ENCODE measurements at regions not wholly inside any gene's neighbourhood (a gene's known extent, or its start where the extent isn't known, plus 50 kb on each side); places are given as distances from the start of the nearest gene placed in this dataset.
"Not testable (repeated sequence)": the region's sequence is repeated elsewhere in the genome, so short reads cannot be mapped to it uniquely, and the experiment has no call there.

DNA sequence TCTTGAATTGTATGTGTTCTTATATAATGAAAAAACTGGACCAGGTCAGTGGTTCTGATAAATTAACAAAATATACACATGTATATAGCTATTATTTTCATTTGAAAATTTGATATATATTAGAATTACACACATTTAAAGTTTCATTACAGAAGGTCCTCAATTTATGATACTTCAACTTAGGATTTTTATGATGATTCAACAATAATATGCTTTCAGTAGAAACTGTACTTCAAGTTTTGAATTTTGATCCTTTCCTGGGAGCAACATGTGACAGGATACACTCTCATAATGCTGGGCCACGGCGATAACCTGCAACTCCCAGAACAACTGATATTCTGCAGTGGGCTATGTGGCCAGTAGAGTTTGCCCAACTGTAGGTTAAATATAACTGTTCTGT, 344.7 kb downstream of the TAF11L14 start:
- no peaks in the 10 kb centered on the region for H3K27me3 ChIP-seq (ENCODE audit: control insufficient read depth, insufficient read depth, low read length, poor library complexity, severe bottlenecking)
- no peaks in the 10 kb centered on the region for H3K9me3 Mint-ChIP-seq

DNA sequence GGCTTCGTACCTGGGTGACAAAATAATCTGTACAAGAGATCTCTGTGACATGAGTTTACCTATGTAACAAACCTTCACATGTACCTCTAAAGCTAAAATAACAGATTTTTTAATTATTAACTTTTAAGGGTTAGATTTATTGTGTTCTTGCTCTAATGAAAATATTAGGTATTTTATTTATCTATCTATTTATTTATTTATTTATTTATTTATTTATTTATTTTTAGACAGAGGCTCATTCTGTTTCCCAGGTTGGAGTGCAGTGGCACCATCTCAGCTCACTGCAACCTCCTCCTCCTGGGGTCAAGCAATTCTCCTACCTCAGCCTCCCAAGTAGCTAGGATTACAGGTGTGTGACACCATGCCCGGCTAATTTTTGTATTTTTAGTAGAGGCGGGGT, 348.4 kb downstream of the TAF11L14 start:
- not testable (repeated sequence) for H3K9ac ChIP-seq (ENCODE audit: extremely low read depth, low read length, poor library complexity, severe bottlenecking); H3K27me3 ChIP-seq (ENCODE audit: control insufficient read depth, insufficient read depth, low read length, poor library complexity, severe bottlenecking); H3K9me3 ChIP-seq (ENCODE audit: control insufficient read depth, low read length); H3K27me3 Mint-ChIP-seq (ENCODE audit: insufficient read depth); H3K4me1 Mint-ChIP-seq; H3K27ac ChIP-seq (ENCODE audit: low read depth, low read length); H3K36me3 ChIP-seq (ENCODE audit: control insufficient read depth, insufficient read depth, low read length); H3K4me3 ChIP-seq (ENCODE audit: low read length); H3K36me3 Mint-ChIP-seq (ENCODE audit: low read depth); H3K9me3 Mint-ChIP-seq; DNase-seq; H3K4me3 Mint-ChIP-seq; H3K27ac Mint-ChIP-seq; H3K4me1 ChIP-seq (ENCODE audit: control insufficient read depth, insufficient read depth, low read length)
- 86 to 90% methylated on average over 2 to 3 of the region's 3 CpGs for WGBS, 2 experiments (ENCODE audit: insufficient coverage in 1 of 2, insufficient read length in 1 of 2)

More for the DNA sequence above, 344.7 kb downstream of the TAF11L14 start:
- no peak overlapping the region for H3K4me3 ChIP-seq (ENCODE audit: low read length)
- H3K36me3 Mint-ChIP-seq (ENCODE audit: low read depth): no peaks in the 10 kb centered on the region
- TF ChIP-seq, protein P1, sequence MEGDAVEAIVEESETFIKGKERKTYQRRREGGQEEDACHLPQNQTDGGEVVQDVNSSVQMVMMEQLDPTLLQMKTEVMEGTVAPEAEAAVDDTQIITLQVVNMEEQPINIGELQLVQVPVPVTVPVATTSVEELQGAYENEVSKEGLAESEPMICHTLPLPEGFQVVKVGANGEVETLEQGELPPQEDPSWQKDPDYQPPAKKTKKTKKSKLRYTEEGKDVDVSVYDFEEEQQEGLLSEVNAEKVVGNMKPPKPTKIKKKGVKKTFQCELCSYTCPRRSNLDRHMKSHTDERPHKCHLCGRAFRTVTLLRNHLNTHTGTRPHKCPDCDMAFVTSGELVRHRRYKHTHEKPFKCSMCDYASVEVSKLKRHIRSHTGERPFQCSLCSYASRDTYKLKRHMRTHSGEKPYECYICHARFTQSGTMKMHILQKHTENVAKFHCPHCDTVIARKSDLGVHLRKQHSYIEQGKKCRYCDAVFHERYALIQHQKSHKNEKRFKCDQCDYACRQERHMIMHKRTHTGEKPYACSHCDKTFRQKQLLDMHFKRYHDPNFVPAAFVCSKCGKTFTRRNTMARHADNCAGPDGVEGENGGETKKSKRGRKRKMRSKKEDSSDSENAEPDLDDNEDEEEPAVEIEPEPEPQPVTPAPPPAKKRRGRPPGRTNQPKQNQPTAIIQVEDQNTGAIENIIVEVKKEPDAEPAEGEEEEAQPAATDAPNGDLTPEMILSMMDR (conservative IDR thresholded peaks at IDR 0.05): no peak
- no peaks in the 10 kb centered on the region for H3K4me1 Mint-ChIP-seq
- H3K27ac ChIP-seq (ENCODE audit: low read depth, low read length): no peak overlapping the region
- WGBS, 2 experiments (ENCODE audit: insufficient coverage in 1 of 2, insufficient read length in 1 of 2): 93 to 100% methylated on average over 1 to 2 of the region's 2 CpGs
- no peak overlapping the region for H3K4me3 Mint-ChIP-seq
- H3K9me3 ChIP-seq (ENCODE audit: control insufficient read depth, low read length): no peaks in the 10 kb centered on the region
- no peak for DNase-seq
- H3K9ac ChIP-seq (ENCODE audit: extremely low read depth, low read length, poor library complexity, severe bottlenecking): no peak overlapping the region
- H3K27ac Mint-ChIP-seq: no peak overlapping the region
- no peaks in the 10 kb centered on the region for H3K4me1 ChIP-seq (ENCODE audit: control insufficient read depth, insufficient read depth, low read length)
- no peaks in the 10 kb centered on the region for H3K36me3 ChIP-seq (ENCODE audit: control insufficient read depth, insufficient read depth, low read length)
- H3K27me3 Mint-ChIP-seq (ENCODE audit: insufficient read depth): no peaks in the 10 kb centered on the region

DNA sequence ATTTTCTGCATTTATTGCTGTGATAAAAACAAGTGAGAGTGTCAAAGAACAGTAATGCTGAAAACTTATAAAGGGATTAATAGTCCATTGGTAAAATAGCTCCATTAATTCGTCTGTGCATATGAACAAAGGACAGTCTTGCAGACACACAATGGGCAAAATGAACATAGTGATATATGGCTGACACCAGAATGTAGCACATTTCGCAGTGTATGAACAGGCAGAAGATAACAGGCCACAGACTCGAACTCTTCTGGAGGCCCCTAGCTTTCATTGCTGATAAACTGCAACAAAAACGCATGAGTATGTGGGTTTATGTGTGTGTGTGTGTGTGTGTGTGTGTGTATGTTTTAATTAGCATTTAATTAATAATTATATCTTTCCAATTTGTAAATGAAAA, 354.8 kb downstream of the TAF11L14 start:
- H3K4me3 Mint-ChIP-seq: no peak overlapping the region
- no peaks in the 10 kb centered on the region for H3K9me3 Mint-ChIP-seq
- Histone ChIP-seq H3K9me3 (ENCODE audit: control insufficient read depth, low read length) (no peaks in the 10 kb centered on the region), H3K4me1 (ENCODE audit: control insufficient read depth, insufficient read depth, low read length) (no peaks in the 10 kb centered on the region), H3K9ac (ENCODE audit: extremely low read depth, low read length, poor library complexity, severe bottlenecking) (no peak overlapping the region), H3K36me3 (ENCODE audit: control insufficient read depth, insufficient read depth, low read length) (no peaks in the 10 kb centered on the region), H3K27ac (ENCODE audit: low read depth, low read length) (no peak overlapping the region), H3K27me3 (ENCODE audit: control insufficient read depth, insufficient read depth, low read length, poor library complexity, severe bottlenecking) (no peaks in the 10 kb centered on the region), H3K4me3 (ENCODE audit: low read length) (no peak overlapping the region)
- TF ChIP-seq, protein P1 (conservative IDR thresholded peaks at IDR 0.05): no peak
- WGBS, 2 experiments (ENCODE audit: insufficient coverage in 1 of 2, insufficient read length in 1 of 2): 86 to 92% methylated on average over 3 to 4 of the region's 4 CpGs
- H3K27ac Mint-ChIP-seq: no peak overlapping the region
- H3K36me3 Mint-ChIP-seq (ENCODE audit: low read depth): no peaks in the 10 kb centered on the region
- DNase-seq: no peak
- H3K4me1 Mint-ChIP-seq: peaks cover 3% of the 10 kb centered on the region
- no peaks in the 10 kb centered on the region for H3K27me3 Mint-ChIP-seq (ENCODE audit: insufficient read depth)

All from endodermal cell (in vitro differentiated cells).